ENCODE measurements at regions not wholly inside any gene's neighbourhood (a gene's known extent, or its start where the extent isn't known, plus 50 kb on each side); places are given as distances from the start of the nearest gene placed in this dataset.

DNA sequence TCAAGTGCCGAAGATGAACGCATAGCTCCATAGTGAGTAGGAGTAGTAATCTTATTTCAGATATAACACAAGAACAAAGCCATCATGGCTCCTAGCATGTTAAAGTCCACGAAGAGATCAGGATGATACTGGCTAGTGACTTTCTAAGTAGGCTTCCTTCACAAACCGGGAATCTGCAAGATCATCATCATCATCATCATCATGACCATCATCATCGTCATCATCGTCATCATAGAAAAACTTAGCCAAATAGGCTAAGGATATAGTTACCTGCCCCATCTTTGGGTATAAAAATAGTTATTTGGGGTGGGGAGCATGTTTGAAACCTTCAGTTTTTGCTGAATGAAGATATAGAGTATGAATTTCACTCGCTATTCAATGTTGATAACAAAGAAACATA is 57.9 kb downstream of the PYDC2 start:
- Histone ChIP-seq H3K9me3 (no peaks in the 10 kb centered on the region), H3K4me1 (no peaks in the 10 kb centered on the region)
- 88% methylated on average over 7 of the region's 7 CpGs for WGBS

DNA sequence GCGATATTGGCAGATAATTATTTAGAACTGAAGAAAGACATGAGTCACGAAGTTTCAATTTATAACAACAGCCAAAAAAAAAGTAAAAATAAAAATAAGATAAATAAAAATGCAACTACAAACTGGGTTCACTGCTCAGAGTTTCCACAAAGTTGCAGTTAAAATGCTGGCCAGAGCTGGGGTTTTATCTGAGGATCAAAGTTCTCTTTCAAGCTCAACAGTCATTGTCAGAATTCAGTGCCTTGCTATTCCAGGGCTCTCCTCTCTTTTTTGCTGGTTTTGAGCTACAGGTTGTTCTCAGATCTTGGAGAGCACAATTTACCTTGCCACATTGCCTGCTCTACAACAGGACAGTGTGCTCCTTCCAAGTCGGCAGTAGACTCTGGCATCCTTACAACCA is 60.1 kb downstream of the PYDC2 start:
- DNase-seq (ENCODE audit: extremely low spot score) = no peak
- Histone ChIP-seq H3K4me1 (no peaks in the 10 kb centered on the region), H3K4me3 (no peak overlapping the region), H3K36me3 (no peaks in the 10 kb centered on the region), H3K9me3 (no peaks in the 10 kb centered on the region), H3K27ac (replicated peaks in 1 of 4) (no peak overlapping the region), H3K27me3 (no peaks in the 10 kb centered on the region)
- WGBS = 90% methylated on average over 3 of the region's 3 CpGs
- TF ChIP-seq EP300 (IDR thresholded peaks at IDR 0.05) (no peak), POLR2AphosphoS5 (IDR thresholded peaks at IDR 0.05) (no peak), POLR2A (IDR thresholded peaks at IDR 0.05; ENCODE audit: low read depth) (no peak)
- TF ChIP-seq, protein P1, sequence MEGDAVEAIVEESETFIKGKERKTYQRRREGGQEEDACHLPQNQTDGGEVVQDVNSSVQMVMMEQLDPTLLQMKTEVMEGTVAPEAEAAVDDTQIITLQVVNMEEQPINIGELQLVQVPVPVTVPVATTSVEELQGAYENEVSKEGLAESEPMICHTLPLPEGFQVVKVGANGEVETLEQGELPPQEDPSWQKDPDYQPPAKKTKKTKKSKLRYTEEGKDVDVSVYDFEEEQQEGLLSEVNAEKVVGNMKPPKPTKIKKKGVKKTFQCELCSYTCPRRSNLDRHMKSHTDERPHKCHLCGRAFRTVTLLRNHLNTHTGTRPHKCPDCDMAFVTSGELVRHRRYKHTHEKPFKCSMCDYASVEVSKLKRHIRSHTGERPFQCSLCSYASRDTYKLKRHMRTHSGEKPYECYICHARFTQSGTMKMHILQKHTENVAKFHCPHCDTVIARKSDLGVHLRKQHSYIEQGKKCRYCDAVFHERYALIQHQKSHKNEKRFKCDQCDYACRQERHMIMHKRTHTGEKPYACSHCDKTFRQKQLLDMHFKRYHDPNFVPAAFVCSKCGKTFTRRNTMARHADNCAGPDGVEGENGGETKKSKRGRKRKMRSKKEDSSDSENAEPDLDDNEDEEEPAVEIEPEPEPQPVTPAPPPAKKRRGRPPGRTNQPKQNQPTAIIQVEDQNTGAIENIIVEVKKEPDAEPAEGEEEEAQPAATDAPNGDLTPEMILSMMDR (IDR thresholded peaks at IDR 0.05) = no peak
- intact Hi-C loops (cut with DNase I) = no loop called here

More for the DNA sequence above, 57.9 kb downstream of the PYDC2 start:
- Histone ChIP-seq H3K36me3 (no peaks in the 10 kb centered on the region), H3K4me3 (no peak overlapping the region), H3K27me3 (no peaks in the 10 kb centered on the region), H3K27ac (replicated peaks in 1 of 4) (no peak overlapping the region)
- no peak for TF ChIP-seq EP300 (IDR thresholded peaks at IDR 0.05)
- TF ChIP-seq, protein P1 (IDR thresholded peaks at IDR 0.05) = no peak
- TF ChIP-seq POLR2A (IDR thresholded peaks at IDR 0.05; ENCODE audit: low read depth) = no peak
- TF ChIP-seq POLR2AphosphoS5 (IDR thresholded peaks at IDR 0.05) = no peak
- intact Hi-C loops (cut with DNase I) = no loop called here
- no peak for DNase-seq (ENCODE audit: extremely low spot score)

DNA sequence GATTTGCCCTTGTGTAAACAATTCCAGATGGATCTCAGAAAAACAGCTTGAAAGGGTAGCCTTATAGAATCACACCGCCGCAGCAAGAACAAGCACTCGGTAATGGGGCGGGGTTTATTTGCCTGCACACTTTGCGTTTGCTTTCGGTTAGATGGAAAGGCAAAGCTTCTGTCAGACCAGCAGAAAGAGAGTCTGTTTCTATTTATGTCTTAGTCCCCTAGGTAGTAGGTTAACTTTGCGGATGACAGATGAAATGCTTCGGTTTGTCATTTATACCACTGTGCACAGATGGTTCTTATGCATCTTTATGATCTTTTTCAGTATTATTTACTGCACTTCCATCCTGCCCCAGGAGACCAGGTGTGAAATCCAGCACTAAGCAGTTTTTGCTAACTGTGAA is 62.2 kb downstream of the PYDC2 start:
- DNase-seq (ENCODE audit: extremely low spot score) = no peak
- TF ChIP-seq POLR2A (IDR thresholded peaks at IDR 0.05; ENCODE audit: low read depth) (no peak), EP300 (IDR thresholded peaks at IDR 0.05) (no peak), POLR2AphosphoS5 (IDR thresholded peaks at IDR 0.05) (no peak)
- TF ChIP-seq, protein P1 (IDR thresholded peaks at IDR 0.05) = no peak
- no peaks in the 10 kb centered on the region for H3K9me3 ChIP-seq
- H3K4me1 ChIP-seq = no peaks in the 10 kb centered on the region
- WGBS = 90% methylated on average over 8 of the region's 8 CpGs
- H3K4me3 ChIP-seq = no peak overlapping the region
- no peaks in the 10 kb centered on the region for H3K36me3 ChIP-seq
- H3K27ac ChIP-seq (replicated peaks in 1 of 4) = no peak overlapping the region
- intact Hi-C loops (cut with DNase I) = no loop called here
- H3K27me3 ChIP-seq = no peaks in the 10 kb centered on the region

DNA sequence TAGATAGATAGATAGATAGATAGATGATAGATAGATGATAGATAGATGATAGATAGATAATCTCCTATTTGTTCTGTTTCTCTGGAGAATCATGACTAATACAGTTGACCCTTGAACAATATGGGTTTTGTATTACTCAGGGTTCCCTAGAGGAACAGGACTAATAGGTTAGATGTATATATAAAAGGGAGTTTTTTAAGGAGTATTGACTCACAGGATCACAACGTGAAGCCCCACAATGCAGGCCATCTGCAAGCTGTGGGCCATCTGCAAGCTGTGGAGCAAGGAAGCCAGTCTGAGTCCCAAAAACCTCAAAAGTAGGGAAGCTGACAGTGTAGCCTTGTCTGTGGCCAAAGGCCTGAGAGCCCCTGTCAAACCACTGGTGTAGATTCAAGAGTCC is 67.6 kb downstream of the PYDC2 start:
- no peaks in the 10 kb centered on the region for H3K27me3 ChIP-seq
- H3K27ac ChIP-seq (replicated peaks in 1 of 4) = no peak overlapping the region
- no peaks in the 10 kb centered on the region for H3K4me1 ChIP-seq
- no peaks in the 10 kb centered on the region for H3K36me3 ChIP-seq
- no peak overlapping the region for H3K4me3 ChIP-seq
- H3K9me3 ChIP-seq = no peaks in the 10 kb centered on the region
- DNase-seq (ENCODE audit: extremely low spot score) = no peak
- WGBS = 40% methylated on average over 1 of the region's 1 CpG
- TF ChIP-seq, protein P1 (IDR thresholded peaks at IDR 0.05) = no peak
- intact Hi-C loops (cut with DNase I) = no loop called here

DNA sequence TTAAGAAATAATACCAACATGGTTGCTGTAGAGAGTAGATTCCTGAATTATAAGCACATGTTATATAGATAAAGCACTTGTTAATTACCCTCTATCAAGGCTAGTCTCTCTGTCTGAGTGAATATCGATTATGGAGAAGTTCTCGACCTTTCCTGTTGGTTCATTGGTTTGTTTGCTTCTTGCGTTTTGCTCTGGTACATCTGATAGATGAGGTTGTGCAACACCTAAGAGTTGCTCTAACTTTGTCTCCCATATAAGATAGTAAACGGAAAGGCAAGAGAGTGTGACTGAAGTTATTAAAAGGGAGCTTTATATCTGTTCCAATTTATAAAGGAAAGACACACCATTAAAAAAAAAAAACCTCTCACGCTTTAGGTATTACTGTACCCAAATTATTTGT is 69.0 kb downstream of the PYDC2 start:
- no peak for DNase-seq (ENCODE audit: extremely low spot score)
- Histone ChIP-seq H3K27me3 (no peaks in the 10 kb centered on the region), H3K4me1 (no peaks in the 10 kb centered on the region), H3K9me3 (no peaks in the 10 kb centered on the region), H3K36me3 (no peaks in the 10 kb centered on the region), H3K4me3 (no peak overlapping the region), H3K27ac (replicated peaks in 1 of 4) (no peak overlapping the region)
- WGBS = 91% methylated on average over 5 of the region's 5 CpGs
- intact Hi-C loops (cut with DNase I) = no loop called here
- no peak for TF ChIP-seq POLR2AphosphoS5 (IDR thresholded peaks at IDR 0.05)
- TF ChIP-seq, protein P1 (IDR thresholded peaks at IDR 0.05) = no peak
- TF ChIP-seq POLR2A (IDR thresholded peaks at IDR 0.05; ENCODE audit: low read depth) = no peak
- no peak for TF ChIP-seq EP300 (IDR thresholded peaks at IDR 0.05)

Measured in esophagus muscularis mucosa (tissue), 4 donors.